Transverse colon (tissue), 4 donors: ENCODE measurements at regions not wholly inside any gene's neighbourhood (a gene's known extent, or its start where the extent isn't known, plus 50 kb on each side); places are given as distances from the start of the nearest gene placed in this dataset.

Experiments
- EP300 ChIP-seq: sonication (generic); formaldehyde crosslinking; IDR thresholded peaks from one replicate; pipeline ENCODE4 v1.6.1; 2017; ENCODE audit warnings: antibody characterized with exemption, low read depth
- POLR2A ChIP-seq: fragments of 450-650 bp; IDR thresholded peaks from one replicate; pipeline ENCODE4 v1.6.1; 2016; ENCODE audit warnings: antibody characterized with exemption, mild to moderate bottlenecking, moderate library complexity
- POLR2AphosphoS5 ChIP-seq, 3 donors: sonication (generic); formaldehyde crosslinking; IDR thresholded peaks; one replicate each; pipeline ENCODE4 v1.6.1; 2016; ENCODE audit warnings: antibody characterized with exemption in 3 of 3
- TF ChIP-seq, protein P1 (sequence below), 5 experiments: fragments of 200-600 bp in 3 of 5; fragments of 450-650 bp in 2 of 5; sonication (generic) in 3 of 5; IDR thresholded peaks; 1 replicate in 2 of 5; 2 replicates in 3 of 5; pipeline ENCODE4 v1.5.1; 2016 to 2017; ENCODE audit warnings: antibody characterized with exemption in 5 of 5, inconsistent platforms in 3 of 5, mild to moderate bottlenecking in 2 of 5, moderate library complexity in 1 of 5

DNA sequence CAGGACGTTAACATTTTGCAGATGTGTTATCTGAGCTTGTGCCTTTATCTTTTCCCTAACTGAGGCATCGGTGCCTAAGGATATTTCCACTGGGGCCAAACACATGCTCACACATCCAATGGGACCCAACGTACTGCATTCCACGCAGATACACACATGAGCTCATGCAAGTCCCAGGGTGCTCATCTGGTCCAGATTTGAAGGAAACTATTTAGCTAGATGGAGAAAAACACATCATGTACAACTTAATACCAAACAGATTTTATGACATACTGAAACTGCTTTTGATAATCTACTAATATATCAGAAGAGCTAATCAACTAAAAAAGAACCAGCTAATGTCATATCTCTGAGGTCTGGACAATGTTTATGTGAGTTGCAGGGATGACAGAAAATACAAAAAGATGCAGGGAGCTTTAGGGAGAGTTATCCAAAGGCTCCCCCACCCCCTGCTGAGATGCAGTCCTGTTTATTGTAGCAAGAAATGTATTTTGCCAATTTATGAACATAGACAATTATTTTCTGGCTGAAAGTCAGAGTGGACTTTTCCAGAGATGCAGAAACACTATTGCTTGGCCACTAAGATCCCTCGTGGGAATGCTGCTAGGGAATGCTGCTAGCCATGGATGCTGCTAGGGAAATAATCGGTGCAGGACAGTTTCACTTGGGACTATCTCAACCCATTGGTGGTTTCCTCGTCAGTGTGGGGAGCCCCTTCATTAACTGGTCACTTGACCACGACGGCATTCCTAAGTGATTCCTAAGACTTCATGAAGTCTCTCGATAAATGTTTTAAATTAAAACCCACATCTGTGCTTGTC is 172.8 kb downstream of the SMIM20 start:
- no peak for TF ChIP-seq POLR2AphosphoS5 (IDR thresholded peaks at IDR 0.05)
- TF ChIP-seq, protein P1, sequence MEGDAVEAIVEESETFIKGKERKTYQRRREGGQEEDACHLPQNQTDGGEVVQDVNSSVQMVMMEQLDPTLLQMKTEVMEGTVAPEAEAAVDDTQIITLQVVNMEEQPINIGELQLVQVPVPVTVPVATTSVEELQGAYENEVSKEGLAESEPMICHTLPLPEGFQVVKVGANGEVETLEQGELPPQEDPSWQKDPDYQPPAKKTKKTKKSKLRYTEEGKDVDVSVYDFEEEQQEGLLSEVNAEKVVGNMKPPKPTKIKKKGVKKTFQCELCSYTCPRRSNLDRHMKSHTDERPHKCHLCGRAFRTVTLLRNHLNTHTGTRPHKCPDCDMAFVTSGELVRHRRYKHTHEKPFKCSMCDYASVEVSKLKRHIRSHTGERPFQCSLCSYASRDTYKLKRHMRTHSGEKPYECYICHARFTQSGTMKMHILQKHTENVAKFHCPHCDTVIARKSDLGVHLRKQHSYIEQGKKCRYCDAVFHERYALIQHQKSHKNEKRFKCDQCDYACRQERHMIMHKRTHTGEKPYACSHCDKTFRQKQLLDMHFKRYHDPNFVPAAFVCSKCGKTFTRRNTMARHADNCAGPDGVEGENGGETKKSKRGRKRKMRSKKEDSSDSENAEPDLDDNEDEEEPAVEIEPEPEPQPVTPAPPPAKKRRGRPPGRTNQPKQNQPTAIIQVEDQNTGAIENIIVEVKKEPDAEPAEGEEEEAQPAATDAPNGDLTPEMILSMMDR (IDR thresholded peaks at IDR 0.05), result no peak
- TF ChIP-seq POLR2A, result no peak
- no peak for TF ChIP-seq EP300
